ENCODE measurements at regions not wholly inside any gene's neighbourhood (a gene's known extent, or its start where the extent isn't known, plus 50 kb on each side); places are given as distances from the start of the nearest gene placed in this dataset.

GRCh38 chr9:90400091-90400490, 242.5 kb downstream of the DIRAS2 start:
- DNase-seq = no peak
- in situ Hi-C loops (cut with HindIII; ENCODE audit: low pct_ligation_motif_present, low sequenced_read_pairs) = no loop called here
- H3K27me3 ChIP-seq (replicated peaks) = no peaks in the 10 kb centered on the region

DNA sequence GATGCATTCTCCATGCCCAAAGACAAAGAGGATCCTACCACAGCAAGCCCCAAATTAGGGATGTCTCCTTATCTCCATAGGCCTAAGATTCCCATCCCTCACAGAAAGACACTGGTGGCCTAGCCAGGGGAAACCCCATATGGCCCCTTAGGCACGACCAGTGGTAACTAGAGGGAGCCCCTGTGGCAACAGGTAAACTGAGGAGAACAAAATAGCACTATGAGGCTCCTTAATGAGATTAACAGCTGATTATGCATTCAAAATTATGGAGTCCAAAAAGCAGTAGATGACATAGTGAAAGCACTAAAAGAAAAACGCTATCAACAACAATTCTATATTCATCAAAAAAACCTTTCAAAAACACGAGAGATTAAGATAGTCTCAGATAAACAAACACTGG, 234.0 kb downstream of the DIRAS2 start:
- no peaks in the 10 kb centered on the region for H3K27me3 ChIP-seq (replicated peaks)
- in situ Hi-C loops (cut with HindIII; ENCODE audit: low pct_ligation_motif_present, low sequenced_read_pairs) = no loop called here
- no peak overlapping the region for H3K4me3 ChIP-seq (ENCODE audit: low read depth, low read length)
- DNase-seq = no peak
- TF ChIP-seq CTCF (IDR thresholded peaks at IDR 0.05; ENCODE audit: low read depth, low read length, missing control alignments) = no peak
- H3K36me3 ChIP-seq (replicated peaks) = no peaks in the 10 kb centered on the region
- no peak overlapping the region for H3K27ac ChIP-seq

More at GRCh38 chr9:90400091-90400490, 242.5 kb downstream of the DIRAS2 start:
- Histone ChIP-seq H3K27ac (no peak overlapping the region), H3K36me3 (replicated peaks) (no peaks in the 10 kb centered on the region), H3K4me3 (ENCODE audit: low read depth, low read length) (no peak overlapping the region)
- TF ChIP-seq CTCF (IDR thresholded peaks at IDR 0.05; ENCODE audit: low read depth, low read length, missing control alignments) = no peak

- no peak for TF ChIP-seq CTCF (IDR thresholded peaks at IDR 0.05; ENCODE audit: low read depth, low read length, missing control alignments)
- no peak overlapping the region for H3K4me3 ChIP-seq (ENCODE audit: low read depth, low read length)
- no peaks in the 10 kb centered on the region for H3K27me3 ChIP-seq (replicated peaks)
- DNase-seq = no peak
- no peak overlapping the region for H3K27ac ChIP-seq
- H3K36me3 ChIP-seq (replicated peaks) = no peaks in the 10 kb centered on the region
- in situ Hi-C loops (cut with HindIII; ENCODE audit: low pct_ligation_motif_present, low sequenced_read_pairs) = no loop called here
These were observed 223.3 kb downstream of the DIRAS2 start for GRCh38 chr9:90419221-90419851.

DNA sequence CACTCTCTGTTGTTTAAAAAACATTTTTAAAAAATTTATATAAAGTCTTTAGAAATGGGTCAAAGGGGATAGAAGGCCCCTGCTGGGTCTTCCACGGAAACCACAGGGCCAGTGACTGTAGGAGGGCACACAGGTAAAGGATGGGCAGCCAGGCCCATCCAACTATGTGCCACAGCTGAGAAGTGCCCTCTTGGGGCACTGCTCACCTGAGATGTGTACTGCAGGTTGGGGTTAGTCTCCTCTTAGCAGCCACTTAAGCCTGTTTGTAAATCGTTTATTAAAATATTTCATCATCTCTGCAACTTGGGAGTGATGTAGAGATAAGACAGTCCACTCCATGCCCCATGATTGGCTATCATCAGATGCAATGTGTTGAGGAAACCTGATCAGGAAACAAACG, 222.4 kb downstream of the DIRAS2 start:
- Histone ChIP-seq H3K4me3 (ENCODE audit: low read depth, low read length) (no peak overlapping the region), H3K36me3 (replicated peaks) (no peaks in the 10 kb centered on the region)
- in situ Hi-C loops (cut with HindIII; ENCODE audit: low pct_ligation_motif_present, low sequenced_read_pairs) = no loop called here

DNA sequence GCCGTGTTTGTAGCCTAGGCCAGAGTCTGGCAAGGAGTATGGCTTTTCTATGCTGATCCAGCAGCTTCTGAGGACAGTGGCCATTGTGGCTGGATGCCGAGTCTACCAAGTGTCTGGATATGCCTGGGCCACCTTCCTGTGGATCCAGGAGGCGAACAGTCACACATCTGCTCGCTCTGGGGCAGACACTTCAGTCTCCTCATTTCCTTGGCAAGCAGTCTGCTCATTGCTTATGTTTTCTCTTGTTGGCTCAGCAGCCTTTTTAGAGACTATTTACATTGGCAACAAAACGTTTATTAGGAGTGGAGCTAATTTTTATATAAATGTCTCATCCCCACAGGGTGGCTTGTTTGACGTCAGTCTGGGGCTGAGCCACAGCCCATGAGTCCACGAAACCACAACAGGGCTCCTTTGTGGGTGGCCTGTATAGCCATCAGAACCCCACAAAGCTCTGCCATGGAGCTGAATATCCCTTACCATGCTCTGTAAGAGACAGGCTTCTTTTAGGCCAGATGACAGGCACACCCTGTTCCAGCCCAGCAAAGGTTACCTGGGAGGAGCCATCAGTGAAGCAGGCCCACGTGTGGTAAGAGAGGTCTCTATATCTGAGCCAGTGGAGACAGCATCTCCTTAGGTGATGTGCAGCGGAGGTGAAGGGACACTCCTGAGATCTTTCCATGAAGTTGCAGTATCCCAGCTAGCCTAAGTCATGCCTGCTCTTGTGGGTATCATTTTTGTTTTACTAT, 221.7 kb downstream of the DIRAS2 start:
- in situ Hi-C loops (cut with HindIII; ENCODE audit: low pct_ligation_motif_present, low sequenced_read_pairs) = no loop called here
- Histone ChIP-seq H3K27me3 (replicated peaks) (no peaks in the 10 kb centered on the region), H3K36me3 (replicated peaks) (no peaks in the 10 kb centered on the region), H3K4me3 (ENCODE audit: low read depth, low read length) (no peak overlapping the region), H3K27ac (no peak overlapping the region)
- no peak for TF ChIP-seq CTCF (IDR thresholded peaks at IDR 0.05; ENCODE audit: low read depth, low read length, missing control alignments)
- no peak for DNase-seq

More for the DNA sequence above, 222.4 kb downstream of the DIRAS2 start:
- no peaks in the 10 kb centered on the region for H3K27me3 ChIP-seq (replicated peaks)
- DNase-seq = no peak
- no peak overlapping the region for H3K27ac ChIP-seq
- TF ChIP-seq CTCF (IDR thresholded peaks at IDR 0.05; ENCODE audit: low read depth, low read length, missing control alignments) = no peak

Measured in brain microvascular endothelial cell (primary cell).